GM12864 (cell line): ENCODE measurements at regions not wholly inside any gene's neighbourhood (a gene's known extent, or its start where the extent isn't known, plus 50 kb on each side); places are given as distances from the start of the nearest gene placed in this dataset.
"Not testable (repeated sequence)": the region's sequence is repeated elsewhere in the genome, so short reads cannot be mapped to it uniquely, and the experiment has no call there.

Experiments
- DNase-seq: peaks from one replicate; pipeline ENCODE4 v3.0.0-alpha.2; 2011; ENCODE audit warnings: low read depth
- H3K4me3 ChIP-seq: 2 replicates; pipeline ENCODE4 v1.5.1; 2011; ENCODE audit warnings: mild to moderate bottlenecking, low read depth, low read length, control low read depth
- TF ChIP-seq, protein P1 (sequence below): IDR thresholded peaks from 2 replicates; pipeline ENCODE4 v1.5.1; 2011; ENCODE audit warnings: low read depth, mild to moderate bottlenecking, moderate library complexity, low read length, control low read depth, inconsistent platforms; ENCODE audit errors: missing control alignments

DNA sequence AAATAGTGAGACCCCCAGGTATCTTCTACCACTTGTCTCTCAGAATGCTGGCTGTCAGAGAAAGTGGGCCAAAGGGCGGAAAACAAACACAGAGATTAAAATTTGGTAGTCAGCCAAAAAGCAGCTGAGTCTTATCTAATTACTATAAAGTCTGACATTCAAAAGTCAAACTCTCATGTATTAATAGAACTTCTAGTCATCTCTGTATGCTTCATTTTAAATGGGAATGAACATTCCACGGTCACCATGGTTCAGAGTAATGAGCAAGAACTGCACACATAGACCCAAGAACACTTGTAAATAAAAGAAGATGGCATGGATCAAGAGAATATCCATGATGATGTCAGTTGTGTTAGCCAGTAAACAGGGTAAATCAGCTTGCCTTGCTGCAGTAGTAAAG is 1267.0 kb upstream of the CHAC2 start:
- DNase-seq = no peak
- TF ChIP-seq, protein P1, sequence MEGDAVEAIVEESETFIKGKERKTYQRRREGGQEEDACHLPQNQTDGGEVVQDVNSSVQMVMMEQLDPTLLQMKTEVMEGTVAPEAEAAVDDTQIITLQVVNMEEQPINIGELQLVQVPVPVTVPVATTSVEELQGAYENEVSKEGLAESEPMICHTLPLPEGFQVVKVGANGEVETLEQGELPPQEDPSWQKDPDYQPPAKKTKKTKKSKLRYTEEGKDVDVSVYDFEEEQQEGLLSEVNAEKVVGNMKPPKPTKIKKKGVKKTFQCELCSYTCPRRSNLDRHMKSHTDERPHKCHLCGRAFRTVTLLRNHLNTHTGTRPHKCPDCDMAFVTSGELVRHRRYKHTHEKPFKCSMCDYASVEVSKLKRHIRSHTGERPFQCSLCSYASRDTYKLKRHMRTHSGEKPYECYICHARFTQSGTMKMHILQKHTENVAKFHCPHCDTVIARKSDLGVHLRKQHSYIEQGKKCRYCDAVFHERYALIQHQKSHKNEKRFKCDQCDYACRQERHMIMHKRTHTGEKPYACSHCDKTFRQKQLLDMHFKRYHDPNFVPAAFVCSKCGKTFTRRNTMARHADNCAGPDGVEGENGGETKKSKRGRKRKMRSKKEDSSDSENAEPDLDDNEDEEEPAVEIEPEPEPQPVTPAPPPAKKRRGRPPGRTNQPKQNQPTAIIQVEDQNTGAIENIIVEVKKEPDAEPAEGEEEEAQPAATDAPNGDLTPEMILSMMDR = no peak
- no peak overlapping the region for H3K4me3 ChIP-seq

DNA sequence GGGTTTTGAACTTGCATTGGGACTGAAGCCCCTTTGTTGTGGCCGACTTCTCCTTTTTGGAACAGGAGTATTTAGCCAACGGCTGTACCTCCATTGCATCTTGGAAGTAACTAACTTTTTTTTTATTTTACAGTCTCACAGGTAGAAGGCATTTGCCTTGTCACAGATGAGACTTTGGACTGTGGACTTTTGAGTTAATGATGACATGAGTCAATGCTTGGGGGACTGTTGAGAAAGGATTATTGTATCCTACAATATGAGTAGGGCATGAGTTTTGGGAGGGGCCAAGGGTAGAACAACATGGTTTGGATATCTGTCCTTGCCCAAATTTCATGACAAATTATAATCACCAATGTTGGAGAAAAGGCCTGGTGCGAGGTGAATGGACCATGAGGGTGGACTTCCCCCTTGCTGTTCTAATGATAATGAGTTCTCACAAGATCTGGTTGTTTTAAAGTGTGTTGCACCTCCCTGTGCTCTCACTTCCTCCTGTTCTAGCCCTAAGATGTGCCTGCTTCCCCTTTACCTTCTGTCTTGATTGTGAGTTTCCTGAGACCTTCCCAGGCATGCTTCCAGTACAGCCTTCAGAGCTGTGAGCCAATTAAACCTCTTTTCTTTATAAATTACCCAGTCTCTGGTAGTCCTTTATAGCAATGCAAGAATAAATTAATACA is 1269.4 kb upstream of the CHAC2 start:
- TF ChIP-seq, protein P1 = no peak
- no peak overlapping the region for H3K4me3 ChIP-seq
- no peak for DNase-seq

DNA sequence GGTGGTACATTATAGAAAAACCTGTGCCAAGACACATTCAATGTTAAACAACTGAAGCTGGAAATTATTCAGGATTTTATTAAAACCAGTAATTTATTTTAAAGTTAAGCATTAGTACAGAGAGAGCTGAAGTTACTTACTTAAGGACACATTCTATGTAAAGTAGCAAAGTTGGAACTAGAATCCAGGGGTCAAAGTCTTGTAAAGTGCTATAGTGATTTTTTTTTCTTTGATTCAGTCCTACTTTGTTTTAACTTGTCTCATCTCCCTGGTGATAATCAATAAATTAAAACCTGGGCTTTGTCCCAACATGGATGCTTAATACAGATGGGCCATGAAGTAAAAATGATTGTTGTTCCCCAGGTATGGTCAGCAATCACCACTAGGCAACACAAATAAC is 1271.8 kb upstream of the CHAC2 start:
- DNase-seq = no peak
- no peak overlapping the region for H3K4me3 ChIP-seq
- TF ChIP-seq, protein P1 = no peak

DNA sequence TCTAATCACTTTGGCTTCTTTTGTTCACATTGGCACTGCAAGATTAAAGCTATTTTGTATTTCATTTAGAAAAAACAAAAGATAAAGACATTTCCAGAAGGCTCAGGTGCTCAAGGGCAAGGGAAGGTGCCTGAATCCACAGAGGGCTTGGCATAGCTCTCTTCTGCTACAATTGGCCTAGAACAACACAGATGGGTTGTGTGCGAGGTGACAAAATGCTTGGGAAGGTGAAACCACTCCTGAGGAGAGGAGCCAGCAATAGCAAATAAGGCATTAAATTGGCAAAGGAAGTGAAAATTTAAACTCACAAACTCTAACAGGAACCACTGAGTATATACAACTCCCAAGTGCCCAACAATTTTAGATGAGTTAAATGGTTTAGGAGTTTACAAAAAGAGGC is 1290.4 kb upstream of the CHAC2 start:
- no peak overlapping the region for H3K4me3 ChIP-seq
- no peak for DNase-seq
- TF ChIP-seq, protein P1 = no peak

DNA sequence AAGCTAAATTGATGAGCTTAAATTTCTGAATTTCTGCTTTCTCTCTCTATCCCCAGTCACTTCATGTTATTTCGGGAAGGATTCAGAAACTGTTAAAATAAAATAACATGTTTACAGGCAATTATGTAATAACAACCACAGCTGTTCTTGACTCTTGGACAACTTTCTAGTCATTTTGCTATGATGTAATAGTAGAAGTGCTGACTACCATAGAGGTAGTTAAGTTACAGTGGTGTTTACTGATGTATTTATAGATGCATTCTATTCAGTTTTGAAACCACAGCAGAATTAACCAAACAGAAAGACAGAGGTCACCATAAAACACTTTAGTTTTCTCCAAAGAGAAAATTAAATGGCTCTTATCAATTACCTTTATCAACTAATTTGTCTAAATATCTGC is 1292.0 kb upstream of the CHAC2 start:
- DNase-seq = no peak
- H3K4me3 ChIP-seq = no peak overlapping the region
- TF ChIP-seq, protein P1 = no peak

DNA sequence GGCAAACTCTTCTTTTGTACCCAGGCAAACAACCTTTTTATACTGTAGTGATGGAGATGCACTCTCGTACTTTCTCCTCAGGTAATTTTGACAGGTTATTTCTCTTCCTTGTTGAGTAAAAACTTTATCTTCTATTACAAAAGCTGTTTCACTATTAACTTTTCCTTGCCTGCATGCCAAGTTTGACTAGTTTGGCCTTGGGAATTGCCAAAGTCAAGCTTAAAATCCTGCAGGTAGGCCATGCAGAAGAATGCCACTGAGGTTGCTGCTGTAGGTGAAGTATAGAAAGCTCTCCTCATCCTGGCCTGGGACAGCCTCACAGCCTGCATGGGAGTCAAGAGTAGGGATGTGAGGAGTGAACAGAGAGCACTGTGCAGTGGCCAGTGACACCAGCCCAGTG is 1293.5 kb upstream of the CHAC2 start:
- H3K4me3 ChIP-seq = no peak overlapping the region
- TF ChIP-seq, protein P1 = no peak

DNA sequence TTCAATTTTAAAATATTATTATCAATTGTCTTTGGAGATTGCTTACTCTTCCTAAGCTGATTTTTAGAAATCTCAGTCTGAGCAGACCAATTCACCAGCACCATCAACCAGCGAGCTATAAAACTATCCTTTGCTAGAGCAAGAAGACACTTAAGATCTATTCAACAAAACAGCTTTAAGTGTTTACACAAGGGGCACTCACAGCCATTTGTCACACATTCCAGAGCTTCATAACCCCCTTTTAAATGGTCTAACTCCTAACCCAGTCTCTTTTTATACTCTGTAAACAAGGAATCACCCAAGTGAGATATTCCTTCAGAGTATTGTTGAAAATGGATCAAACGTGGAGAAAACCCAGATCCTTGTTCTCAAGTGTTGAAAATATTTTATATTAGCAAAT is 1294.1 kb upstream of the CHAC2 start:
- no peak overlapping the region for H3K4me3 ChIP-seq
- no peak for DNase-seq
- TF ChIP-seq, protein P1 = no peak

More for the DNA sequence above, 1293.5 kb upstream of the CHAC2 start:
- no peak for DNase-seq

DNA sequence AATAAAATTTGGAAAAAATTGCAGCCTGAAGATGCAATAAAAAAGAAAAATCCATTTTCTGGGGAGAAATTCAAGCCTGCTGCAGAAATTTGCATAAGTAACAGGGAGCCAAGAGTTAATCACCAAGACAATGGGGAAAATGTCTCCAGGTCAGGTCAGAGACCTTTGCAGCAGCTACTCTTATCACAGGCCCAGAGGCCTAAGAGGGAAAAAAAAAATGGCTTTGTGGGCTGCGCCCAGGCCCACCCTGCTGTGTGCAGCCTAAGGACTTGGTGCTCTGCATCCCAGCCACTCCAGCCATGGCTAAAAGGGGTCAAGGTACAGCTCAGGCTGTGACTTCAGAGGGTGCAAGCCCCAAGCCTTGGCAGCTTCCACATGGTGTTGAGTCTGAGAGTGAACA is 1297.1 kb upstream of the CHAC2 start:
- DNase-seq, H3K4me3 ChIP-seq: not testable (repeated sequence)
